Glomerular endothelial cell (primary cell): ENCODE measurements at regions not wholly inside any gene's neighbourhood (a gene's known extent, or its start where the extent isn't known, plus 50 kb on each side); places are given as distances from the start of the nearest gene placed in this dataset.
"Not testable (repeated sequence)": the region's sequence is repeated elsewhere in the genome, so short reads cannot be mapped to it uniquely, and the experiment has no call there.

Experiments
- DNase-seq: peaks from one replicate; pipeline ENCODE4 v3.0.0-alpha.2; 2011; ENCODE audit warnings: low read depth, low spot score; ENCODE audit errors: extremely low read depth

- no peak for DNase-seq
Observed at GRCh38 chr18:70554854-70555445, 266.1 kb downstream of the SOCS6 start.

GRCh38 chr18:70553936-70554260, 265.1 kb downstream of the SOCS6 start:
- DNase-seq: no peak

- DNase-seq: no peak
Observed at GRCh38 chr18:70553245-70553935, 264.5 kb downstream of the SOCS6 start.

DNA sequence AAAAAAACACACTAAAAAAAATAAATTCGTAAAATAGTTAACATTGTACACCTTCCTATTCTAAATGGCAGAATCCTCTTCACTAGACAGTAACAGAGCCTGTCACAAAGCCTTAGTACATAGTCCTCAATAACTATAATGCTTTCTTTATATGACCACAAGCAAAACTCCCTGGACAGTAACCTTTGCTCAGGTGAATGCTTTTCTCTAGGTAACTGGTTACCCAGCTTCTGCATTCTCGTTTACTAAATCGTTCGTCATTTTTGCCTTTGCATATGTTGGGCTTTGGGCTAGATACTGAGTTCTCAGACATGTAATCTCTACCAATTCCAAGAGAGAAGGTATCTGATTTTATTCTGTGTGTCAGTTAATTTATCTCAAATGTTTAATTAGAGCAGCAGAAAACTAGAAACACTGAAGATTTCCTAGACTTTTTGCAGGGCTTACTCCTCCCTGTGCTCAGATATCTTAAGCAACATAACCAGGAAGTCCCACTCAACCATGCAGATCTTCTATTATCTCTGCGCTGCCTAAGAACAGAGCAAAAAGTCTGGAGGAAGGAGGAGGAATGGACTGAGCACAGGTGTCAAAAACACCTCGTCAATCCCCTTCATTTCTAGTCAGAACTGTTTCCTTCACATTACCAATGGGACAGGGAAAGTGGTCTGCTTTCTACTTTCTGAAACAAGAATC, 247.7 kb downstream of the SOCS6 start:
- DNase-seq: no peak

DNA sequence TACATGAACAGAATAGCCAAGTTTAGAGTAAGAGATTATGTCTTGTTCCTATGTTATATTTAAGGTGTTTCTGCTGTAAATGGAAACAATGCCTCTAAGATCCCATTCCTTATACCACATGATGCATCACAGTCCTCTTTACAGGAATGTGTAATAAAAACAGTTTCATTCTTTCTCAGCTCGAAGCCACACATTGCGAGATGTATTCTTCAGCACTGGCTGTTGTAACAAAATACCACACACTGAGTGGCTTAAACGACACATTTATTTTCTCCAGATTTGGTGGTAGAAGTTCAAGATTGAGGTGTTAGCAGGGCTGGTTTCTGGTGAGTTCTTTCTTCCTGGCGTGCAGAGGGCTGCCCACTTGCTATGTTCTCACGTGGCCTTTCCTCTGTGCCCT, 246.2 kb downstream of the SOCS6 start:
- DNase-seq: no peak

- DNase-seq: not testable (repeated sequence)
Observed at GRCh38 chr18:70525322-70525721, 236.5 kb downstream of the SOCS6 start.

DNA sequence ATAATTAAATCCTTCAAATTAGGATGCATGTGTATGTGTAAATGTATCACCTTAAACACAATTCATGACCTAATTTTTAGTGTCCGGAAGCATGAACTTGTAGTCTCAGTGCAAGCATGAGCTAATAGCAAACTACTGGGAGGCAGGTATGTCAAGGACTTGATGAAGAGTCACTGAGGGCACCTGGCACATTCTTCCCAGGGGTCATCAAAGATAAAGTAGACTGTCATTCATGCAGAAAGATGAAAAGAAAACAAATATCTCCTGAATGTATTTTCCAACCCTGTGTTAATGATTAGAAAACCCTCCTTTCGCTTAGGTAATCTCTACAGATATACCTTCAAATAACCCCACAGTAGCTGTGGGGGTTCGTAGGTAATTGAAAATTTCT, 234.9 kb downstream of the SOCS6 start:
- DNase-seq: no peak

- DNase-seq: no peak
Observed at GRCh38 chr18:70523035-70523791, 234.4 kb downstream of the SOCS6 start.

DNA sequence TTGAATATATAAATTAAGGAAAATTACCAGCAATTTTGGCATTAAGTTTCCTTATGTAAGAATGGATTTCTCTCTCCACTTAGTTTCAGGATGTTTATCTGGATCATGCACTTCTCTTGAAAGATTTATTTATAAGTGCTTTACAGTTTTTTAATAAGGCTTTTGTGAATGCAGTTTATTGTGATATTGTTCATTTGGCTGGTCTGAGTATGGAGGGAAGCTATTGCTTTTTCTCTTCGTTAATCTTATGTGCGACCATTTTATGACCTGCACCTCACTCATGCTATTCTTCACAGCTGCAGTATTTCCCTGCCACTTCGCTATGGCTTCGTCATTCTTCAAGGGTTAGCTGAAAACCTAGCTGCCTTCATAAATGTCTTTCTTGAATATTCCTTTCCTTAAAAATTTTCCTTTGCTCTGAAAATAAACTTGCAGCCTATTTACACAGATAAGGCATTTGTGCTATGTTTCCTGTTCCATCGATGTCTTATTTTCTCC, 233.4 kb downstream of the SOCS6 start:
- DNase-seq: no peak

GRCh38 chr18:70520867-70521266, 232.0 kb downstream of the SOCS6 start:
- DNase-seq: no peak

GRCh38 chr18:70513502-70514171, 224.8 kb downstream of the SOCS6 start:
- no peak for DNase-seq

DNA sequence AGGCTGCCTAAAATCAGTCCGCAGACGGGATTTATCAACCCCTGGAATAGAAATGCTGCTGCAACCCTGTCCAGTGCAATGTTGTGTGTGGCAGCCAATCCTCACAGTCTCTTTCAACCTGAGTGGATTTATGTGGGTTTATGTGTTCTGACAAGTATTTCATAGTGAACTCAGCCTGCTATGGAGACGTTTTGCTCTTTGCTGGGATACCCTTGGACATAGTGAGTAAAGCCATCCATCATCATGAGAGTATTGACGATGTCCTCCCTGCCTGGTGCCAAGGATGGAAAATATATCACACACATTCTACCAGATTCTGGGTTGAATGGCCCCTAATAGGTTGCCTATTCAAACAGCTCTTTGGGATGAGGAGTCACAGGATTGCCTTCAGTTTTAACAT, 219.1 kb downstream of the SOCS6 start:
- no peak for DNase-seq

- DNase-seq: no peak
Observed at GRCh38 chr18:70506511-70506910, 217.7 kb downstream of the SOCS6 start.

DNA sequence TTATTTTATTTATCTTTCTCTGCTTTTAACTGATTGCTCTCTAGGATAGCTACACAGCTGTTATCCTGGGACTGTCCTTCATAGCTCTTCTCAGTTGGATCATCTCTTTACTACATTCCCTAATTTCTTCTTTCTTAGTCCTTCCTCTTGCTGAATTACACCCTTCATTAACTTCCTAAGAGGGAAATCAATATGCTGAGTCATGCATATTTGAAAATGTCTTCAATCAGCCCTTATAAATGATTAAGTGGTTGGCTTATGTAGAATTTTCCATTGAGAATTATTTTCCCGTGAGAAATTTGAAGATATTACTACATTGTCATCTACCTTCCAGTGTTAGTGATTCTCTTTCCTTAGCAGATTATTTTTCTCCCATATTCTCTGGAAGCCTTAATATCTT, 214.2 kb downstream of the SOCS6 start:
- no peak for DNase-seq

GRCh38 chr18:70501358-70501757, 212.5 kb downstream of the SOCS6 start:
- no peak for DNase-seq

DNA sequence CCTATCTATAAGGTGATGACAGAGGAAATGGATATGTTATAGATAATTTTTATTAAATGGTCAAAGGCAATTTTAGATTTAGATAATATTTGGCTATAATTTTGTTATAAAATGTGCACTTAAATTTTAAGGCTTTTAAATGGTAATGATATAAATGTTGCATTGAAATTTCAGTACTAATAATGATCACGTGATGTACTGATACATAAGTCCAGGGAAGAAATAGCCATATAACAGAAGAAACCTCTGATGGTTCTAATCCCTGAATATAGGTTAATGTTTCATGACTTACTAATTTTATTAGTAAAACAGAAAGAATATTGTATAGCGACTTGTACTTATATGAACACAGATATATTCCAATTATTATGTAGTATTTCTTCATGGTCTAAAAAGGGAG, 211.9 kb downstream of the SOCS6 start:
- DNase-seq: no peak

DNA sequence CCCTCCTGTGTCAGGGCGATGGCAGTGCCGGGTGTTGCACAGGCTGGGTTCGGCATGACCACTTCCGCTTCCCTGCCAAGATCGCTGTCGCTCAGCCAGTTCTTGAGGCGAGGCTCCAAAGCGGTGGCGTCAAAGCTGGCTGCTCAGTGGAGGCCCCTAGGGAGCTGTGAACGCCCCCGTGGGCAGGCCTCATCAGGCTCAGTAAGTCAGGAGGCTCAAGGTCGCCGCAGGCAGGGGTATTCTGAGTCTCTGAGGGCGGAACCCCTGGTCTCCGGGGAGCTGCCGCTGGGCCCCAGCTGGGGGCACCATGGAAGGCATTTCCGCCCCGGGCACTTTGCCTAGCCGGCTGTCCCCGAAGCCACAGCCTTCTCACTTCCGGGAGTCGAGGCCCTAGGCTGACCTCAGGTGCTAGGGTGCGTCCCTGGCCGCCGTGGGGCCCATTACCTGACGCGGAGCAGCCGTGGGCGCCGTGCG, 210.4 kb downstream of the SOCS6 start:
- no peak for DNase-seq

- DNase-seq: no peak
Observed at GRCh38 chr18:70496353-70497294, 207.8 kb downstream of the SOCS6 start.

DNA sequence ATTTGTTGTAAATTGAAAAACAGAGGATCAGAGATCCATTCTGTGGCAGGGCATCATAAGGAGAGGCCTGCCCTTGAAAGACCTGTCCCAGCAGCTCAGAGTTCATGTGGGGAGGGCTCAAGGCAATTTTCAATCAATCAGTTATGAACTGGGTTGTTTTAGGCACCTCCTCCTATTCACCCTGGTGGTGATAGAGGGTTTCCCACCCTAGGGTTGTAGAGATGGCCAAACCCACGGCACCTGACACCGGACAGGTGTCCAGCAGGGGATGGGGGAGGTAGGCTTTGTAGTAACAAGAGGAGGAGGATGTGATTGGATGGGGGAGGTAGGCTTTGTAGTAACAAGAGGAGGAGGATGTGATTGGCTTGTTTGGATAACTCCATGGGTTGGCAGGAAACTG, 205.7 kb downstream of the SOCS6 start:
- DNase-seq: no peak

- no peak for DNase-seq
Observed at GRCh38 chr18:70493461-70493860, 204.6 kb downstream of the SOCS6 start.
